Hypothalamus (tissue), 51 donors: ENCODE measurements at regions not wholly inside any gene's neighbourhood (a gene's known extent, or its start where the extent isn't known, plus 50 kb on each side); places are given as distances from the start of the nearest gene placed in this dataset.
"Not testable (repeated sequence)": the region's sequence is repeated elsewhere in the genome, so short reads cannot be mapped to it uniquely, and the experiment has no call there.

Source experiments
- DNase-seq, 51 donors: peaks; one replicate each; lab custom pipeline; 2025; lab: John Stamatoyannopoulos, UW

GRCh38 chr5:75951158-75951557 lies 132.0 kb upstream of the SV2C start:
- DNase-seq: peak in 21 of 51 donors; percentile 1 to 32 (median 11)

GRCh38 chr5:75948438-75948837 lies 134.7 kb upstream of the SV2C start:
- no peak for DNase-seq

GRCh38 chr5:75940418-75940817 lies 142.8 kb upstream of the SV2C start:
- DNase-seq: no peak

- no peak for DNase-seq
Measured at GRCh38 chr5:75935572-75935971, 147.6 kb upstream of the SV2C start.

- DNase-seq: no peak
Measured at GRCh38 chr5:75933489-75933888, 149.7 kb upstream of the SV2C start.

DNA sequence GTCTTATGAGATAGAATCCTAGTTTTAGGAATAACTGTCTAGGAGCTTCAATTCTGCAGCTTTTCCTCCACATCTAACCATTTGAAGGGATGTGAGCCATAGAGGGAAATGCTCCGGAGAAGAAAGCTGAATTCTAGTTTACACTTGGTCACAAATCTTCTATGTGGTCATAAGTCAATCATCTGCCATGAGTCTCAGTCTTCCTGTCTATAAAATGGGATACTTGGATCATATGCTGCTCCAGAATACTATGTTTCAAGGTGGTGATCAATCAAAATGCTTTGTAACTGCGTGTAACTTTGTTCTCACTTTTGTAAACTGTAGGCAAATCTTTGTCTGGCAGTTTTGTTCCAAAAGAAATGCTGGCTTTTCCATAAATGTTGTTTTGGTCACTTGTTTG lies 152.0 kb upstream of the SV2C start:
- DNase-seq: no peak

GRCh38 chr5:75928992-75929391 lies 154.2 kb upstream of the SV2C start:
- no peak for DNase-seq

GRCh38 chr5:75922480-75922879 lies 160.7 kb upstream of the SV2C start:
- no peak for DNase-seq

- DNase-seq: no peak
Measured at GRCh38 chr5:75921011-75921410, 162.2 kb upstream of the SV2C start.

- DNase-seq: no peak
Measured at GRCh38 chr5:75916144-75916543, 167.0 kb upstream of the SV2C start.

- no peak for DNase-seq
Measured at GRCh38 chr5:75909223-75909622, 174.0 kb upstream of the SV2C start.

DNA sequence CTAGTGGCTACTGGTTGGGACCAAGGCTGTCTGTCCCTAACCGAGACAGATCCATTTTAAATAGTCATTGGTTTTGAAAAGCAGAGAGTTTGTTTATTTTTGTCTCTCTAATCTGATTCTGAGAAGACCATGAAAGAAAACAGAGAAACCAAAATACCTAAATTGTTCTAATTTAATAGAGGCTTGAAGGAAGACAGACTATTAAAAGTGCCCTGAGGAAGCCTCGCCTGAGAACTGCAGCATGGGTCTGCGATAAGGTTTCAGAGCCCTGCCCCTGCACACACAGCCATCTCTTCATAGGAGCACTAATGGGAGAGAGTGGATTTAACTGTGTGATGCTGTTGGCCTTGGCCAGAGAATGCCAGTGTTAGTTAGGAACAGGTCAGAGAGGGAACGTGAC lies 175.5 kb upstream of the SV2C start:
- DNase-seq: no peak

DNA sequence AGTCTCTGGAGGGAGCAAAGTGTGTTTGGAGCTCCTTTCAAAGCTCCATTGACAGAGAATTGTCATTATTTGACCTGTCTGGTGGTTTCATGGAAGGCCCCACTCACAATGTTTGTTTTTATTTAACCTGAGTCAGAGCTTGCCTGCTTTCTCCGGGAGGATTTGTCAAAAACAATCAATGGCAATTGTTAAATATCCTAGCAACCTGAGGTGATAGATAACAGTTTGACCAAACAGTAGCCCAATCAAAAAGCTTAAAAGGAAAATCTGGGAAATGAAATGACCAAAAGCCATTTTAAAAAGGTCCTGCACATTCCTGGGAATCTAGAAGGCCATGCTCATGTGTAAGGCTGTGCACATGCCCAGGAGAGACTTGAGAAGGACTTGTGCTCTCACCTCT lies 177.2 kb upstream of the POC5 start:
- DNase-seq: no peak

DNA sequence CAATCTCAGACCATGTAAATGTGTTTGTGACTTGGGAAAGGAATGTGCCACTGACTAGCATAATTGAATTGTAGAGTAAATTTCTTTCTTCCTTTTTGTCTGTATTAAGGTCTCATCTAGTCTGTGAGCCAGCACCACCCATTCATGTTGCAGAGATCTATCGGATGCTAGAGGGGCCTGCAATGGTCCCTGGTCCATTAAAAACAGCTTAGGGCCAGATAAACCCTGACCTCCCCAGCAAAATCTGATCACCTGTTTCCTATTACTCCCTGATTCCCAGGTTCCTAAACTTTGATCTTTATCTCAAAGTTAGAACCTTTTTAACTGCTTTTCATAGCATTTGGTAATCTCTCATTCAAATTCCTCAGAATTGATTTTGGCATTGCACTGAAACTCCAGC lies 174.5 kb upstream of the POC5 start:
- DNase-seq: no peak

DNA sequence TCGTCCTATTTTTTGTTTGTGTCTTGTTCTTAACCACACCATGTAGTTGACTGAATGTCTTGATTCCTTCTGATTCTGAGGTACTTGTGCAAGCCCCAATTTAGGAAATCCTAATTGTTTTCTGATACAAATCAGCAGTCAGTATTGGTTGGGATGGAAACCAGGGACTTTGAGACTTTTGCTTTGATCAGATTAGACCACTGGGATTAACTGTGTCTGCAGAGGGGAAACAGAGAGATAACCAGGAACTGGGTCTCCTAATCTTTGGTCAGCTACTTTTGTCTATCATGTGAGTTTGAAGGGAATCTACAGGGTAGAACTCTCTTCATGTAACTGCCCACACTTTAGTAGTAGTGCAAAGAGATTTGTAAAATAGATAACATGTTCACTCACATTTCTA lies 173.8 kb upstream of the POC5 start:
- DNase-seq: no peak

GRCh38 chr5:75890546-75890945 lies 173.3 kb upstream of the POC5 start:
- no peak for DNase-seq

GRCh38 chr5:75886706-75887105 lies 169.5 kb upstream of the POC5 start:
- no peak for DNase-seq

GRCh38 chr5:75885849-75886596 lies 168.8 kb upstream of the POC5 start:
- peak in 8 of 51 donors; percentile 0 to 27 (median 4) for DNase-seq

- DNase-seq: peak in 1 of 51 donors; percentile 13
Measured at GRCh38 chr5:75885321-75885720, 168.1 kb upstream of the POC5 start.

DNA sequence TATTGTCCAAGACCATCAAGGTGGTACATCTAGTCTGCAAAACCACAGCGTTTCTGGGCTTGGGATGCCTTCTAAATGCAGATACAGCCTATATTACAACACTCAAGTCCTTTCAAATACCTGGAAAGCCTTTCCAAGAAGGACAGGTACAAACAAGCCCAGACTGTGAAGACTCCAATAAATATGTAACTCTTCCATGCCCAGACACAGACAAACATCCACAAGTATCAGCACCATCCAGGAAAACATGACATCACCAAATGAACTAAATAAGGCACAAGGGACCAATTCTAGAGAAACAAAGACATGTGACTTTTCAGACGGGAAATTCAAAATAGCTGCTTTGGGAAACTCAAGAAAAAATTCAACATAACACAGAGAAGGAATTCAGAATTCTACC lies 152.7 kb upstream of the POC5 start:
- DNase-seq: no peak

DNA sequence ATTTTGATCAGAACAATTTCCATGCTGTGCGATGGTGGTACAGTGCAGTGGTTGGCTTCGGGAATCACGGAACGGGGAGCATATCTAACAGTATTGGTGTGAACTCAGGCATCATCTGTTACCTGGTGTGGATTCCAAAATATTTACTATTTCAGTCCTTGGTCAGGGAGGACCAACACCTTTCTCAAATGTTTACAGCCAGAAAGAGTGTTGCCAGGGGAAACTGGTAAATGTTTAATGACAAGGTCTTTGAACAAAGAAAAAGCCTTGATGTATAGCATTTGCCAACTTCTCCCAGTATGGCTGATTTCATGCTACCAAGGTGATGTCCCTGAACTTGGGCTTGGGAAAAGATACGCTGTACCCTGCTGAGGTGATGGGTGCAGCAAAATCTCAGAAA lies 145.6 kb upstream of the POC5 start:
- no peak for DNase-seq

- DNase-seq: not testable (repeated sequence)
Measured at GRCh38 chr5:75859621-75860020, 142.4 kb upstream of the POC5 start.

DNA sequence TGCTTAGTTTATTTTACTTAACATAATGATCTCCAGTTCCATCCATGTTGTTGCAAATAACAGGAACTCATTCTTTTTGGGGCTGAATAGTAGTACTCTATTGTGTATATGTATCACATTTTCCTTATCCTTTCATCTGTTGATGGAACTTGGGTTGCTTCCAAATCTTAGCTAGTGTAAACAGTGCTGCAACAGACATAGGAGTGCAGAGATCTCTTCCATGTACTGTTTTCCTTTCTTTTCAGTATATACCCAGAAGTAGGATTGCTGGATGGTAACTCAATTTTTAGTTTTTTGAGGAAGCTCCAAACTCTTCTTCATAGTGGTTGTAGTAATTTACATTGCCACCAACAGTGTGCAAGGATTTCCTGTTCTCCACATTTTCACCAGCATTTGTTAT lies 138.8 kb upstream of the POC5 start:
- no peak for DNase-seq
